GM21447 (cell line): ENCODE measurements at regions not wholly inside any gene's neighbourhood (a gene's known extent, or its start where the extent isn't known, plus 50 kb on each side); places are given as distances from the start of the nearest gene placed in this dataset.
"Not testable (repeated sequence)": the region's sequence is repeated elsewhere in the genome, so short reads cannot be mapped to it uniquely, and the experiment has no call there.

Source experiments
- ATAC-seq: cut with Tn5 transposase; IDR thresholded peaks from one replicate; pipeline ENCODE4 v1.9.1; 2021; ENCODE audit not compliant: unreplicated experiment

GRCh38 chr2:225916692-225917091 lies 517.2 kb downstream of the NYAP2 start:
- no peak for ATAC-seq

GRCh38 chr2:225911019-225911418 lies 511.5 kb downstream of the NYAP2 start:
- ATAC-seq, result no peak

- ATAC-seq, result no peak
Measured at GRCh38 chr2:225895126-225895525, 495.6 kb downstream of the NYAP2 start.

- no peak for ATAC-seq
Measured at GRCh38 chr2:225894236-225894980, 494.9 kb downstream of the NYAP2 start.

GRCh38 chr2:225893151-225893550 lies 493.6 kb downstream of the NYAP2 start:
- ATAC-seq, result no peak

DNA sequence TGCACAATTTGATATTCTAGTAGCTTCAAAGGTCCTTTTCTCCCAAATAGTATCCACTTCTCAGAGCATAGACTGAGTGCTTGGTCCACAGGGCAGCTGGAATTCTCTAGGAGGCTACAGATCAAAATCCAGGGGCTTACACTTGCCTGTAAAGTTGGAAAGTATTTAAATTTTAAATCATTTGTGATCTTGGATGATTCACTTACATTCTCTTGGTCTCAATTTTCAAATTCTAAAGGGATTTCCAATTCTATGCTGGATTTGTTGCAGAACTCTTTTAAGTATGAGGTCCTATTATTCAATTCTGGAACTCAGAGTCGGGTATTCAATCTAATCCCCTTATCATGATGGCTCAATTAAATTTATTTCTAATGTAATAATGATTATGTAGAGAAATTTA lies 492.3 kb downstream of the NYAP2 start:
- ATAC-seq, result no peak

DNA sequence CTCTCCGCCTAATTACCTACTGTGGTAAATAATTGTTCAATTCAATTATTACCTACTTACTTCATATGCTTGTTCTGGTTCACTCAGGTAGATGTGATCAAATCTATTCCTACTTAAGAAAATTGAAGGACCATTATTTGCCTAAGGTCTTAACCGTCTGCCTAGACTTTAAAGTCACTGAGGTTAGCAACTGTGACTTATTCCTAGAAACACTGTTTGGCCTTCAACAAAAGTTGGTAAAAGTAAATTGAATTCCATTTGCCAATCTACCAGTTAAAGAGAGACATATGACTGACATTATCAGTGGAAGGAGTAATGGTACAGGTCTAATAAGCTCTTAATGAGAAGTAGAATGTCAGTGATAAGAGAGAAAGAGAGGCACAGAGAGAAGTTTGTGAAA lies 491.5 kb downstream of the NYAP2 start:
- ATAC-seq, result no peak

- peak; percentile 85 for ATAC-seq
Measured at GRCh38 chr2:225889452-225889851, 489.9 kb downstream of the NYAP2 start.

DNA sequence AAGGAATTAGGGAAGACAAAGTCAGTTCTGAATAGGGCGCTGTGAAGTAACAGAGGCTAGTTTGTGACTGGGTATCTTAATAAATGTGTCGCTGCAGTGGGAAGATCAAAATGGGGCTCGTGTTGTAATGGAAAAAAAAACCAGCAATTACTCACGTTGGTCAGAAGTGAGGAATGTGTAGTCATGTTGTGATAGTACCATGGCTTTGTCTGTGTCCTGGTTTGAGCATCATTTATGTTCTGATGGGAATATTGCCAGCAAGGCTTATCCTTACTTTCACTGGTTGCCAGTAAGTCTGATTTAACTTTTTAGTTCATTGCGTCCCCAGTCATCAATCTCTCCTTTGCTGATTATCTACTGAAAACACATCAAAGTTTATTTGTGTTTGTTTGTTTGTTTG lies 467.6 kb downstream of the NYAP2 start:
- no peak for ATAC-seq

DNA sequence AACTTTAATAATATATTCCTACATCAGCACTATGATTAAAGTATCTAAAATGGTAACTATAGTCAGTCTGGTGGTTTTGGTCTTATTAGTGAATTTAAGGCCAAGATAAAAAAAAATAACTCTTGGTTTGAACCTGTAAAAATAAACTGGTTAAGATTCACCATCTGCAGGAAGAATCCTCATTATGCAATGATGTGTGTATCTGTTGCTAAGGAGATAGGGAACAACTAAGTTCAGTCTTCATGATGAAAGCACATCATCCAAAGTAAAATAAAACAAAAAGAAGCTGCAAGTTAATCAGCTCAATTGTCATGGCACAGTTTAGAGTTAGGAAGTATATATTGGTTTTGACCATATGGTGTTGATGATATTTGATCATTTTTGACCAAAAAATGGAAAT lies 466.0 kb downstream of the NYAP2 start:
- no peak for ATAC-seq

DNA sequence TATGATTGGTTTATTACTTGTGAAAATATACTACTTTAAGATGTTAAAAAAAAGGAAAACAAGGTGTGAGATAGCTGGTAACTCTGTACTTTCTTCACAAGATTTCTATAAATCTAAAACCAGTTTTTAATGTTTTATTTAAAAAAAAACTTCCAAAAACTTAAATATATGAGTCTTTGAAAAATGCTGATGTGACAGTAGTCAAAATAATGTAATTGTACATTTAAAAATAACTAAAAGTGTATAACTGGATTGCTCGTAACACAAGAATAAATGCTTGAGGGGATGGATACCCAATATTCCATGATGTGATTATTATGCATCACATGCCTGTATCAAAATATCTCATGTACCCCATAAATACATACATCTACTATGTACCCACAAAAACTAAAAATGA lies 464.9 kb downstream of the NYAP2 start:
- no peak for ATAC-seq

DNA sequence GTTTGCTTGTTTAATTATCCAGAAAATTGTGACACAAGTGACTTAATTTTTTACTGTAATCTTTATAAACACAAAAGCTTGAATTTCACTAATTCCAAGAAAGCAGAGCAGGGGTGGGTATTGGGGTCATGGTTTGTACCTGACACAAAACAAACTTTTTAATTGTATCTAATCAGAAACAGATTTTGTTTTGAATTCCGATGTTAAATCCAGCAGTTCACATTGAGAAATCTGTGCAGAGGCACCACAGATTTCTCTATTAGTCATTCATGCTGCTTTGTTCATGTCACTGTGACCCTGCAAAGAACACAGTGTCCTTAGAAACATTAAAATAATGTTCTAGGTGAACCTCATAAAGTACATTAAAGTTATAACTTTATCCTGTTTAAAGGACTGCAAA lies 443.4 kb downstream of the NYAP2 start:
- no peak for ATAC-seq

DNA sequence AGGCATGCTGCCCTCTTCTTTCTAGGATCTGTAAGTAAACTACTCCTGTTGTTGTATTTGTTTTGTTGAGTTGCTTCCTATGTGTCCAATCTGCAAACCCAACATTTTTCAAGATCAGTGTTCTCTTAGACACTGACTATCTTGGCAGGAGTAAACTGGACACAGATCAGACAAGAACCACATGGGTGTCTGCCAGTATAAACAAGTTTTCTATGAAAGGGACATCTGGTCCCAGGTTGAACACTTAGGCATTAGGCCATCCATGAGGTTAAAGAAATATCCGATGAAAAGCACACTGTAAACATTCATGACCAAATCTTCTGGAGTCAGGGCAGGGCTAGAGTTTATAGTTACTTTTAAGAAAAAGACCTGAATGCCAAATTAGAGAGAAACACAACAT lies 441.8 kb downstream of the NYAP2 start:
- ATAC-seq, result no peak

GRCh38 chr2:225837328-225837727 lies 437.8 kb downstream of the NYAP2 start:
- ATAC-seq, result no peak

GRCh38 chr2:225824748-225825449 lies 425.4 kb downstream of the NYAP2 start:
- no peak for ATAC-seq

- ATAC-seq, result no peak
Measured at GRCh38 chr2:225821351-225821750, 421.8 kb downstream of the NYAP2 start.

GRCh38 chr2:225820826-225821225 lies 421.3 kb downstream of the NYAP2 start:
- no peak for ATAC-seq

GRCh38 chr2:225814554-225814953 lies 415.0 kb downstream of the NYAP2 start:
- ATAC-seq, result no peak

DNA sequence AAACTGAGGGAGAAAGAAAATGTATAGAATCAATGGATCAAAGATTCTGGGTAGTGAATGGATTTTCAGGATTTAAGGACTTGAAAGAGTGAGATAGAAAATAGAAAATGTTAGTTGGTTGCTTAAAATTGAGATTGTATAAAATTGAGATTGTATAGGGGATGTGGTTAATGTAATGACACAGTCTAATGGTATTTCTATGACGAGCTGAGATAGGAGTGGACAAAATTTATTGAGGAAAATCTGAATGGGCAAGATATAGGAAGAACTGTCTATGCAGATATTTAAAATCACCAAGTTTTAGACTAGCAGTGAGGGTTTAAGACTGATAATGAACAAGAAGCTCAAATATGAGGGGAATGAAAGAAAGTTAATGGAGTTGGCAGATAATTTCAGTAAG lies 406.6 kb downstream of the NYAP2 start:
- ATAC-seq, result no peak

DNA sequence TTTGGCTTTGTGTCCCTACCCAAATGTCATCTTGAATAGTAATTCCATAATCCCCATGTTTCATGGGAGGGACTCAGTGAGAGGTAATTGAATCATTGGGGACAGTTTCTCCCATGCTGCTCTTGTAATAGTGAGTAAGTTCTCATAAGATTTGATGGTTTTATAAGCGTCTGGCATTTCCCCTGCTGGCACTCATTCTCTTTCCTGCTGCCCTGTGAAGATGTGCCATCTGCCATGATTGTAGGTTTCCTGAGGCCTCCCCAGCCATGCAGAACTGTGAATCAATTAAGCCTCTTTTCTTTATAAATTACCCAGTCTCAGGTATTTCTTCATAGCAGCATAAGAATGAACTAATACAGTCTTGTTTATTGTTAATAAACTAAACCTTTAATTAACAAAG lies 402.6 kb downstream of the NYAP2 start:
- ATAC-seq, result not testable (repeated sequence)

- ATAC-seq, result no peak
Measured at GRCh38 chr2:225797394-225797793, 397.9 kb downstream of the NYAP2 start.

GRCh38 chr2:225794652-225795400 lies 395.3 kb downstream of the NYAP2 start:
- no peak for ATAC-seq
